COLO668 (cell line): ENCODE measurements at regions not wholly inside any gene's neighbourhood (a gene's known extent, or its start where the extent isn't known, plus 50 kb on each side); places are given as distances from the start of the nearest gene placed in this dataset.
"Not testable (repeated sequence)": the region's sequence is repeated elsewhere in the genome, so short reads cannot be mapped to it uniquely, and the experiment has no call there.

Experiments
- DNase-seq: peaks from one replicate; lab custom pipeline; 2025; ENCODE audit not compliant: unreplicated experiment; lab: John Stamatoyannopoulos, UW

- no peak for DNase-seq
Measured at GRCh38 chr9:25284365-25284764, 393.9 kb downstream of the TUSC1 start.

- no peak for DNase-seq
Measured at GRCh38 chr9:25282946-25283345, 395.3 kb downstream of the TUSC1 start.

GRCh38 chr9:25261445-25261844, 416.8 kb downstream of the TUSC1 start:
- DNase-seq: no peak

GRCh38 chr9:25260046-25260445, 418.2 kb downstream of the TUSC1 start:
- DNase-seq: no peak

GRCh38 chr9:25255216-25255615, 423.0 kb downstream of the TUSC1 start:
- no peak for DNase-seq

- no peak for DNase-seq
Measured at GRCh38 chr9:25254051-25254450, 424.2 kb downstream of the TUSC1 start.

GRCh38 chr9:25241421-25241820, 436.8 kb downstream of the TUSC1 start:
- no peak for DNase-seq

- no peak for DNase-seq
Measured at GRCh38 chr9:25226901-25227686, 451.1 kb downstream of the TUSC1 start.

- DNase-seq: no peak
Measured at GRCh38 chr9:25225938-25226760, 452.1 kb downstream of the TUSC1 start.

- DNase-seq: no peak
Measured at GRCh38 chr9:25224996-25225395, 453.2 kb downstream of the TUSC1 start.

- no peak for DNase-seq
Measured at GRCh38 chr9:25224309-25224708, 453.9 kb downstream of the TUSC1 start.

GRCh38 chr9:25212361-25212760, 465.9 kb downstream of the TUSC1 start:
- DNase-seq: no peak

GRCh38 chr9:25207402-25208195, 470.6 kb downstream of the TUSC1 start:
- no peak for DNase-seq

- no peak for DNase-seq
Measured at GRCh38 chr9:25206027-25206426, 472.2 kb downstream of the TUSC1 start.

GRCh38 chr9:25205285-25205684, 473.0 kb downstream of the TUSC1 start:
- DNase-seq: no peak

GRCh38 chr9:25177858-25178257, 500.4 kb downstream of the TUSC1 start:
- no peak for DNase-seq

- DNase-seq: no peak
Measured at GRCh38 chr9:25129537-25129936, 548.7 kb downstream of the TUSC1 start.

GRCh38 chr9:25121811-25122210, 556.4 kb downstream of the TUSC1 start:
- no peak for DNase-seq

- no peak for DNase-seq
Measured at GRCh38 chr9:25119041-25119440, 559.2 kb downstream of the TUSC1 start.

GRCh38 chr9:25117791-25118190, 560.5 kb downstream of the TUSC1 start:
- no peak for DNase-seq

GRCh38 chr9:25102204-25102603, 556.5 kb upstream of the IZUMO3 start:
- not testable (repeated sequence) for DNase-seq
